ENCODE measurements at regions not wholly inside any gene's neighbourhood (a gene's known extent, or its start where the extent isn't known, plus 50 kb on each side); places are given as distances from the start of the nearest gene placed in this dataset.

GRCh38 chr11:88415495-88415894, 78.0 kb upstream of the CTSC start:
- intact Hi-C loops (cut with micrococcal nuclease) (no loop called here), in situ Hi-C loops (cut with MboI) (no loop called here)
- Histone ChIP-seq H3K9me3 (replicated peaks; ENCODE audit: control insufficient read depth, insufficient read depth, low read depth, low read length) (no peaks in the 10 kb centered on the region), H3K9me1 (ENCODE audit: control insufficient read depth, insufficient read depth, low read length) (no peaks in the 10 kb centered on the region), H3K27ac (ENCODE audit: extremely low read depth, low read depth, low read length) (no peak overlapping the region), H3K4me3 (no peak overlapping the region), H2AFZ (ENCODE audit: low read depth, low read length) (0 out of 2 replicates have a peak overlapping the region, but pooled peaks have one; percentile 40), H3K36me3 (ENCODE audit: control insufficient read depth, insufficient read depth, low read length) (no peaks in the 10 kb centered on the region), H3K79me2 (ENCODE audit: control insufficient read depth, insufficient read depth, low read length) (no peaks in the 10 kb centered on the region), H3K27me3 (ENCODE audit: control insufficient read depth in 2 of 2, insufficient read depth in 2 of 2, low read length in 2 of 2) (no peaks in the 10 kb centered on the region), H4K20me1 (replicated peaks; ENCODE audit: control insufficient read depth, insufficient read depth, low read length) (no peaks in the 10 kb centered on the region), H3K4me2 (ENCODE audit: insufficient read depth, low read length) (no peak overlapping the region), H3K9ac (ENCODE audit: insufficient read depth in 1 of 2, low read depth in 2 of 2, low read length in 2 of 2) (no peak overlapping the region), H3K4me1 (replicated peaks in 1 of 2; ENCODE audit: control insufficient read depth in 2 of 2, insufficient read depth in 2 of 2, low read length in 2 of 2) (peaks cover 0 to 24% of the 10 kb centered on the region in 2 experiments; a peak in 4 of 5 replicates)
- WGBS (ENCODE audit: insufficient coverage, low coverage, missing lambda C conversion rate): 10% methylated on average over 1 of the region's 1 CpG
- ATAC-seq (no peak; the same call in 1 of the 3 replicates), FAIRE-seq (no peak), DNase-seq (ENCODE audit: extremely low read depth in 1 of 4, low spot score in 3 of 4) (no peak)
- 0 out of 2 replicates have a peak, but pooled peaks have one; percentile 0 for TF ChIP-seq CBFA2T2 (conservative IDR thresholded peaks at IDR 0.05)
- no peak for TF ChIP-seq RNF2 (IDR thresholded peaks at IDR 0.05)
- BruUV-seq (replicated peaks): no TSS peak
- CTCF ChIA-PET (ENCODE audit: low intra/inter-chr PET ratio): no interaction called here
- POLR2A ChIA-PET: interaction anchor here (0.7 kb wide), 1 partner anchor 1846 kb away, joined by 3 read pairs; no protein-coding TSS in a partner anchor

DNA sequence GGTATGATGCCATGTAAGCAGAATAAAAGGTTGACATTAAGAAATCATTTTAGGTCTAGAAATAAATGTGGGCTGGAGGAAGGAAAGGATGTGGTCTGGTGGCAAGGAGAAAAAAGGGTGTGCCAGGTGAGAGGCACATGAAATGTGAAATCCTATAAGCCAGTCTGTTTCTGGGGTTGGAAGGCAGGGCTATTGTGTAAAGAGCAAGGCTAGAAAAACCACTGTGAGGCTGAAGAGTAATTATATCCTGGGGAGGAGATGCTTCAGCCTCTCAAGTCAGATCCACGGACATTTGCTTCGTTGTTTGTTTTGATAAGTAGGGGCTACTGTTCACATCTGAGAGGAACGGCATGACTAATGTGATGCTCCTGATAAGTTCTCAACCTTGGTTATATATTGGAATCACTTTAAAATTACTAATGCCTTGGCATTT, 77.5 kb upstream of the CTSC start:
- Histone ChIP-seq H3K9me1 (ENCODE audit: control insufficient read depth, insufficient read depth, low read length) (no peaks in the 10 kb centered on the region), H3K9ac (ENCODE audit: insufficient read depth in 1 of 2, low read depth in 2 of 2, low read length in 2 of 2) (no peak overlapping the region), H3K36me3 (ENCODE audit: control insufficient read depth, insufficient read depth, low read length) (no peaks in the 10 kb centered on the region), H3K4me3 (no peak overlapping the region), H3K79me2 (ENCODE audit: control insufficient read depth, insufficient read depth, low read length) (no peaks in the 10 kb centered on the region), H3K4me2 (ENCODE audit: insufficient read depth, low read length) (no peak overlapping the region), H4K20me1 (replicated peaks; ENCODE audit: control insufficient read depth, insufficient read depth, low read length) (no peaks in the 10 kb centered on the region), H3K4me1 (replicated peaks in 1 of 2; ENCODE audit: control insufficient read depth in 2 of 2, insufficient read depth in 2 of 2, low read length in 2 of 2) (peaks cover 0 to 20% of the 10 kb centered on the region in 2 experiments; a peak in 3 of 5 replicates), H3K27me3 (ENCODE audit: control insufficient read depth in 2 of 2, insufficient read depth in 2 of 2, low read length in 2 of 2) (no peaks in the 10 kb centered on the region), H3K9me3 (replicated peaks; ENCODE audit: control insufficient read depth, insufficient read depth, low read depth, low read length) (no peaks in the 10 kb centered on the region), H2AFZ (ENCODE audit: low read depth, low read length) (0 out of 2 replicates have a peak overlapping the region, but pooled peaks have one; percentile 40), H3K27ac (ENCODE audit: extremely low read depth, low read depth, low read length) (peak overlapping the region; percentile 17; the same call in 1 of the 3 replicates)
- peak; percentile 29 for FAIRE-seq
- ATAC-seq: peak; percentile 73
- DNase-seq (ENCODE audit: extremely low read depth in 1 of 4, low spot score in 3 of 4): peak in 1 of 4 experiments; percentile 51
- intact Hi-C loops (cut with micrococcal nuclease) (no loop called here), in situ Hi-C loops (cut with MboI) (no loop called here)
- 0% methylated on average over 3 of the region's 3 CpGs for WGBS (ENCODE audit: insufficient coverage, low coverage, missing lambda C conversion rate)
- ChIA-PET CTCF (ENCODE audit: low intra/inter-chr PET ratio) (no interaction called here), POLR2A (interaction anchor here (0.9 kb wide), 1 partner anchor 10 kb away, joined by 3 read pairs; no protein-coding TSS in a partner anchor)
- no TSS peak for BruUV-seq (replicated peaks)
- TF ChIP-seq HEY1 (CRISPR knock-in tag; IDR thresholded peaks at IDR 0.05; ENCODE audit: borderline replicate concordance): no peak
- TF ChIP-seq TCF7L2 (IDR thresholded peaks at IDR 0.05; ENCODE audit: low read depth, low read length): no peak
- TF ChIP-seq BACH1 (tag; IDR thresholded peaks at IDR 0.05): no peak
- TF ChIP-seq, protein P1, sequence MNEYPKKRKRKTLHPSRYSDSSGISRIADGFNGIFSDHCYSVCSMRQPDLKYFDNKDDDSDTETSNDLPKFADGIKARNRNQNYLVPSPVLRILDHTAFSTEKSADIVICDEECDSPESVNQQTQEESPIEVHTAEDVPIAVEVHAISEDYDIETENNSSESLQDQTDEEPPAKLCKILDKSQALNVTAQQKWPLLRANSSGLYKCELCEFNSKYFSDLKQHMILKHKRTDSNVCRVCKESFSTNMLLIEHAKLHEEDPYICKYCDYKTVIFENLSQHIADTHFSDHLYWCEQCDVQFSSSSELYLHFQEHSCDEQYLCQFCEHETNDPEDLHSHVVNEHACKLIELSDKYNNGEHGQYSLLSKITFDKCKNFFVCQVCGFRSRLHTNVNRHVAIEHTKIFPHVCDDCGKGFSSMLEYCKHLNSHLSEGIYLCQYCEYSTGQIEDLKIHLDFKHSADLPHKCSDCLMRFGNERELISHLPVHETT (CRISPR knock-in tag; conservative IDR thresholded peaks at IDR 0.05 in 1 of 2, IDR thresholded peaks at IDR 0.05 in 1 of 2): 0 out of 4 replicates have a peak, but pooled peaks of 1 of the 2 experiments have one; percentile 41
- no peak for TF ChIP-seq RNF2 (IDR thresholded peaks at IDR 0.05)
- TF ChIP-seq, protein P2, sequence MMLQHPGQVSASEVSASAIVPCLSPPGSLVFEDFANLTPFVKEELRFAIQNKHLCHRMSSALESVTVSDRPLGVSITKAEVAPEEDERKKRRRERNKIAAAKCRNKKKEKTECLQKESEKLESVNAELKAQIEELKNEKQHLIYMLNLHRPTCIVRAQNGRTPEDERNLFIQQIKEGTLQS (IDR thresholded peaks at IDR 0.05): peak; percentile 15; the same call in 1 of the 2 replicates
- TF ChIP-seq, protein P2 (CRISPR knock-in tag; conservative IDR thresholded peaks at IDR 0.05): no peak
- peak; percentile 73 for TF ChIP-seq FOSL1 (tag; conservative IDR thresholded peaks at IDR 0.05)
- TF ChIP-seq ZSCAN29 (IDR thresholded peaks at IDR 0.05): no peak
- TF ChIP-seq, protein P3, sequence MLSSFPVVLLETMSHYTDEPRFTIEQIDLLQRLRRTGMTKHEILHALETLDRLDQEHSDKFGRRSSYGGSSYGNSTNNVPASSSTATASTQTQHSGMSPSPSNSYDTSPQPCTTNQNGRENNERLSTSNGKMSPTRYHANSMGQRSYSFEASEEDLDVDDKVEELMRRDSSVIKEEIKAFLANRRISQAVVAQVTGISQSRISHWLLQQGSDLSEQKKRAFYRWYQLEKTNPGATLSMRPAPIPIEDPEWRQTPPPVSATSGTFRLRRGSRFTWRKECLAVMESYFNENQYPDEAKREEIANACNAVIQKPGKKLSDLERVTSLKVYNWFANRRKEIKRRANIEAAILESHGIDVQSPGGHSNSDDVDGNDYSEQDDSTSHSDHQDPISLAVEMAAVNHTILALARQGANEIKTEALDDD (IDR thresholded peaks at IDR 0.05): peak; percentile 32; the same call in 1 of the 2 replicates
- peak; percentile 39; the same call in 1 of the 2 replicates for TF ChIP-seq JUN (IDR thresholded peaks at IDR 0.05; ENCODE audit: borderline replicate concordance, low read depth, low read length)
- TF ChIP-seq JUN (CRISPR knock-in tag; IDR thresholded peaks at IDR 0.05; ENCODE audit: borderline replicate concordance): no peak
